Sigmoid colon (tissue), 6 donors: ENCODE measurements at regions not wholly inside any gene's neighbourhood (a gene's known extent, or its start where the extent isn't known, plus 50 kb on each side); places are given as distances from the start of the nearest gene placed in this dataset.

Source experiments
- DNase-seq: peaks from one replicate; pipeline ENCODE4 v3.0.0-alpha.2; 2019
- H3K27ac ChIP-seq, 4 donors: fragments of 200-600 bp; sonication (generic); one replicate each; pipeline ENCODE4 v1.5.1; 2016 to 2019; ENCODE audit warnings: mild to moderate bottlenecking in 1 of 4
- H3K27me3 ChIP-seq, 3 donors: fragments of 200-600 bp; sonication (generic); one replicate each; pipeline ENCODE4 v1.5.1; 2019; ENCODE audit warnings: mild to moderate bottlenecking in 1 of 3
- H3K36me3 ChIP-seq, 4 donors: fragments of 200-600 bp; sonication (generic); one replicate each; pipeline ENCODE4 v1.5.1; 2016 to 2019
- H3K4me1 ChIP-seq, 4 donors: fragments of 200-600 bp; sonication (generic); one replicate each; pipeline ENCODE4 v1.5.1; 2017 to 2019
- H3K4me3 ChIP-seq, 4 donors: fragments of 200-600 bp; sonication (generic); one replicate each; pipeline ENCODE4 v1.5.1; 2017 to 2019; ENCODE audit warnings: mild to moderate bottlenecking in 2 of 4, moderate library complexity in 1 of 4
- H3K9me3 ChIP-seq, 4 donors: fragments of 200-600 bp in 3 of 4; sonication (generic) in 3 of 4; one replicate each; pipeline versions ENCODE4 v1.5.1 to v1.6.1; 2013 to 2019
- EP300 ChIP-seq, 4 donors: sonication (generic); formaldehyde crosslinking; IDR thresholded peaks; one replicate each; pipeline ENCODE4 v1.6.1; 2017; ENCODE audit warnings: antibody characterized with exemption in 4 of 4
- POLR2A ChIP-seq, 2 donors: fragments of 450-650 bp; IDR thresholded peaks; one replicate each; pipeline ENCODE4 v1.6.1; 2016; ENCODE audit warnings: antibody characterized with exemption in 2 of 2, mild to moderate bottlenecking in 2 of 2, moderate library complexity in 2 of 2
- POLR2AphosphoS5 ChIP-seq, 4 donors: sonication (generic); formaldehyde crosslinking; IDR thresholded peaks; one replicate each; pipeline ENCODE4 v1.6.1; 2017; ENCODE audit warnings: antibody characterized with exemption in 4 of 4
- WGBS, 2 donors: extraction: QIAGEN DNeasy Blood & Tissue Kit; methylation state at CpG; one replicate each; pipeline ENCODE4 v1.1.7; 2013; 5-methylcytosine and 5-hydroxymethylcytosine counted together
- intact Hi-C: fragments of 100-400 bp; cut with DNase I; formaldehyde crosslinking; loops from one replicate; pipeline ENCODE4 v1.15.1; 2023
- TF ChIP-seq, protein P1 (sequence below), 4 experiments: fragments of 450-650 bp in 3 of 4; fragments of 200-600 bp in 1 of 4; IDR thresholded peaks; one replicate each; pipeline ENCODE4 v1.5.1; 2016 to 2019; ENCODE audit warnings: antibody characterized with exemption in 4 of 4, mild to moderate bottlenecking in 3 of 4, moderate library complexity in 2 of 4
- donor health status: healthy with polysubstance abuse.
- donor health status: healthy.

DNA sequence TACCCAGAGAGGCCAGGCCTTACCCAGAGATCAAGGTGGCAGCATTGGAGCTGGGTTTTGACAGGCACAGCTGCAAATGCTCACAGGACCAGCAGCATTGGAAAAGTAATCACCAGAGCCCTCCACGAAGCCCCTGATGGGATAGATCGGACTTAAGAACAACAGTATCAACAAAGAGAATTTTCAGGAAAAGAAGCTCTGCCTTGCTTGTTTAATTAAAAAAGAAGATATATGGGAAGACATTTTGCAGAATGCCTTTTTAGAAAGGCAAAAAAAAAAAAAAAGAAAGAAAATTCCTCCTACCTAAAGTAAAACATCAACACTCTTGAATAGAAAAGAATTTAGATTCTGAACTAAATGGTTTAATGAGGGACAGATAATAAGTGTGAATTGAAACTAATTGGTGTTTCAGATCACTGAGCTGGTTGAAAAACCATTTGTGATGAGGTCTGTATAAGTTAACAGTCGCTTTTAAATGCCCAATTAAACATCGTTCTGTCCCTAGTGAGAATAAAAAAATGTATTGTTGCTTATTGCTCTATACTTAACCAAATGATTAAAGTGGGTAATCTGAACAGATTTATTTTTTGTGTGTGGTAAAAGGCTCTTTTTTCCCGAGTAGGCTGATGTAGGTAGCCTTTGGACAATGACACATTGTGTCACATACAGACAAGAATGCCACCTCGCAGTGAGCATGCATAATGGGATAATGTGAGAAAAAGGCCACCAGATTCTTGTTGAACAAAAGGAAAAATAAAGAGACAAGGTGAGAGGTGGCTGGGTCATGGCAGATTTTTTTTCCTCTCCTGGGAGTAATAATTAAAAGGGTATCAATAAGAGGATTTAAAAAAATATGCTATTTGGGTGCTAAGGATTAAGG, 93.0 kb upstream of the ARGLU1 start:
- Histone ChIP-seq H3K4me3 (no peak overlapping the region), H3K9me3 (no peaks in the 10 kb centered on the region), H3K27me3 (no peaks in the 10 kb centered on the region), H3K4me1 (no peaks in the 10 kb centered on the region), H3K36me3 (no peaks in the 10 kb centered on the region), H3K27ac (no peak overlapping the region)
- TF ChIP-seq EP300 (IDR thresholded peaks at IDR 0.05) (no peak), POLR2AphosphoS5 (IDR thresholded peaks at IDR 0.05) (no peak), POLR2A (IDR thresholded peaks at IDR 0.05) (no peak)
- TF ChIP-seq, protein P1, sequence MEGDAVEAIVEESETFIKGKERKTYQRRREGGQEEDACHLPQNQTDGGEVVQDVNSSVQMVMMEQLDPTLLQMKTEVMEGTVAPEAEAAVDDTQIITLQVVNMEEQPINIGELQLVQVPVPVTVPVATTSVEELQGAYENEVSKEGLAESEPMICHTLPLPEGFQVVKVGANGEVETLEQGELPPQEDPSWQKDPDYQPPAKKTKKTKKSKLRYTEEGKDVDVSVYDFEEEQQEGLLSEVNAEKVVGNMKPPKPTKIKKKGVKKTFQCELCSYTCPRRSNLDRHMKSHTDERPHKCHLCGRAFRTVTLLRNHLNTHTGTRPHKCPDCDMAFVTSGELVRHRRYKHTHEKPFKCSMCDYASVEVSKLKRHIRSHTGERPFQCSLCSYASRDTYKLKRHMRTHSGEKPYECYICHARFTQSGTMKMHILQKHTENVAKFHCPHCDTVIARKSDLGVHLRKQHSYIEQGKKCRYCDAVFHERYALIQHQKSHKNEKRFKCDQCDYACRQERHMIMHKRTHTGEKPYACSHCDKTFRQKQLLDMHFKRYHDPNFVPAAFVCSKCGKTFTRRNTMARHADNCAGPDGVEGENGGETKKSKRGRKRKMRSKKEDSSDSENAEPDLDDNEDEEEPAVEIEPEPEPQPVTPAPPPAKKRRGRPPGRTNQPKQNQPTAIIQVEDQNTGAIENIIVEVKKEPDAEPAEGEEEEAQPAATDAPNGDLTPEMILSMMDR (IDR thresholded peaks at IDR 0.05) = no peak
- DNase-seq = no peak
- 86% methylated on average over 6 of the region's 6 CpGs for WGBS, 2 donors
- intact Hi-C loops = no loop called here

- no peak overlapping the region for H3K27ac ChIP-seq
- 73 to 80% methylated on average over 3 of the region's 3 CpGs for WGBS, 2 donors
- H3K36me3 ChIP-seq = no peaks in the 10 kb centered on the region
- H3K4me1 ChIP-seq = no peaks in the 10 kb centered on the region
- no peak for DNase-seq
- TF ChIP-seq EP300 (IDR thresholded peaks at IDR 0.05) (no peak), POLR2AphosphoS5 (IDR thresholded peaks at IDR 0.05) (no peak)
- TF ChIP-seq, protein P1 (IDR thresholded peaks at IDR 0.05) = no peak
- H3K4me3 ChIP-seq = no peak overlapping the region
- no peaks in the 10 kb centered on the region for H3K9me3 ChIP-seq
- intact Hi-C loops = no loop called here
- no peaks in the 10 kb centered on the region for H3K27me3 ChIP-seq
These were observed 89.2 kb upstream of the ARGLU1 start for GRCh38 chr13:106657104-106657503.

- no peak for DNase-seq
- intact Hi-C loops = no loop called here
- Histone ChIP-seq H3K27ac (no peak overlapping the region), H3K4me3 (no peak overlapping the region), H3K9me3 (no peaks in the 10 kb centered on the region), H3K4me1 (no peaks in the 10 kb centered on the region), H3K36me3 (no peaks in the 10 kb centered on the region), H3K27me3 (no peaks in the 10 kb centered on the region)
- 57 to 66% methylated on average over 1 of the region's 1 CpG for WGBS, 2 donors
- no peak for TF ChIP-seq POLR2A (IDR thresholded peaks at IDR 0.05)
- TF ChIP-seq EP300 (IDR thresholded peaks at IDR 0.05) = no peak
- no peak for TF ChIP-seq POLR2AphosphoS5 (IDR thresholded peaks at IDR 0.05)
- TF ChIP-seq, protein P1 (IDR thresholded peaks at IDR 0.05) = no peak
These were observed 88.2 kb upstream of the ARGLU1 start for GRCh38 chr13:106656186-106656585.

DNA sequence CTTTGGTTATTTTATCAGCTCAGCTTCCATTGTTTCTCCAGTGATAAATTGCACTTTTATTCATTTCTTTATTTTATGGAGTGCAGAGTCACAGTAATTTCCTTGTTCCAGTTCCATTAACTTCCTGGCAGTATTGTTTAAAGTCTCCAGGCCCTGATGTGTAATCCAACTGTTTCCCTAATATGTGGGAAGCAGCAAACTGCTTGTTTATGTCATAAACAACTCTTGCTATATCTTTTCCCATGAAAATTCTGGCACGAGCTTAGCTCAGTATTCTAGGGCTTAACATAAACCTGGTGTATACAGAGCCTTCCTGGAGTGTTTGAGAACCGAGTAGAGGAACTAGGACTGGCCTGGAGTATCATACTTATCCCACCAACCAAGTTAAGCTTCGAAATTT, 83.5 kb upstream of the ARGLU1 start:
- Histone ChIP-seq H3K27me3 (no peaks in the 10 kb centered on the region), H3K4me1 (no peaks in the 10 kb centered on the region), H3K27ac (no peak overlapping the region), H3K9me3 (no peaks in the 10 kb centered on the region), H3K4me3 (no peak overlapping the region), H3K36me3 (no peaks in the 10 kb centered on the region)
- no peak for DNase-seq
- WGBS, 2 donors = 71 to 79% methylated on average over 3 of the region's 3 CpGs
- no peak for TF ChIP-seq POLR2A (IDR thresholded peaks at IDR 0.05)
- TF ChIP-seq, protein P1 (IDR thresholded peaks at IDR 0.05) = no peak
- no peak for TF ChIP-seq EP300 (IDR thresholded peaks at IDR 0.05)
- TF ChIP-seq POLR2AphosphoS5 (IDR thresholded peaks at IDR 0.05) = no peak
- intact Hi-C loops = no loop called here
